Gastrocnemius medialis (tissue), 4 donors: ENCODE measurements at regions not wholly inside any gene's neighbourhood (a gene's known extent, or its start where the extent isn't known, plus 50 kb on each side); places are given as distances from the start of the nearest gene placed in this dataset.

Source experiments
- ATAC-seq, 2 donors: fragments of 150-250 bp; one replicate each; pipeline ENCODE4 v1.9.1; 2016
- DNase-seq, 2 donors: peaks; one replicate each; pipeline ENCODE4 v3.0.0-alpha.2; 2019
- H3K27ac ChIP-seq, 4 donors: fragments of 200-600 bp; sonication (generic); 1 replicate in 1 of 4; 2 replicates in 3 of 4; pipeline ENCODE4 v1.5.1; 2016 to 2018; ENCODE audit warnings: mild to moderate bottlenecking in 2 of 4, moderate library complexity in 1 of 4
- H3K27me3 ChIP-seq, 3 donors: fragments of 200-600 bp; sonication (generic) in 2 of 3; 1 replicate in 1 of 3; 2 replicates in 2 of 3; pipeline versions ENCODE4 v1.5.1 to v1.6.0; 2016 to 2019; ENCODE audit warnings: mild to moderate bottlenecking in 1 of 3, moderate library complexity in 1 of 3
- H3K36me3 ChIP-seq, 2 donors: fragments of 200-600 bp; sonication (generic) in 1 of 2; one replicate each; pipeline ENCODE4 v1.5.1; 2017 to 2018
- H3K4me1 ChIP-seq, 2 donors: fragments of 200-600 bp; sonication (generic) in 1 of 2; one replicate each; pipeline ENCODE4 v1.5.1; 2016 to 2017; ENCODE audit warnings: mild to moderate bottlenecking in 2 of 2
- H3K4me3 ChIP-seq, 4 donors: fragments of 200-600 bp; sonication (generic) in 3 of 4; 1 replicate in 1 of 4; 2 replicates in 3 of 4; pipeline ENCODE4 v1.5.1; 2016 to 2019; ENCODE audit warnings: mild to moderate bottlenecking in 2 of 4
- H3K9me3 ChIP-seq, 3 donors: fragments of 200-600 bp; sonication (generic) in 2 of 3; 1 replicate in 1 of 3; 2 replicates in 2 of 3; pipeline ENCODE4 v1.5.1; 2016 to 2019
- POLR2A ChIP-seq, 2 donors: fragments of 450-650 bp; IDR thresholded peaks; one replicate each; pipeline ENCODE4 v1.6.1; 2017; ENCODE audit warnings: antibody characterized with exemption in 2 of 2, mild to moderate bottlenecking in 2 of 2, moderate library complexity in 2 of 2
- in situ Hi-C, 4 donors: fragments of 200-750 bp; cut with MboI; loops; one replicate each; pipeline versions ENCODE4 v1.15.0 to v1.8.0; 2017; ENCODE audit warnings: low sequenced_read_pairs in 4 of 4
- intact Hi-C: fragments of 100-400 bp; cut with DNase I; formaldehyde crosslinking; loops from one replicate; pipeline ENCODE4 v1.15.1; 2023; ENCODE audit warnings: low total_unique reads
- TF ChIP-seq, protein P1 (sequence below), 5 experiments: fragments of 450-650 bp in 3 of 5; fragments of 200-600 bp in 2 of 5; sonication (generic) in 2 of 5; IDR thresholded peaks in 4 of 5; conservative IDR thresholded peaks in 1 of 5; 1 replicate in 4 of 5; 2 replicates in 1 of 5; pipeline ENCODE4 v1.5.1; 2016 to 2019; ENCODE audit warnings: antibody characterized with exemption in 5 of 5, mild to moderate bottlenecking in 3 of 5, moderate library complexity in 3 of 5

GRCh38 chr14:54322701-54323337 is 74.0 kb upstream of the CDKN3 start:
- intact Hi-C loops (no loop called here), in situ Hi-C loops (no loop called here)
- Histone ChIP-seq H3K4me1 (no peaks in the 10 kb centered on the region), H3K36me3 (no peaks in the 10 kb centered on the region), H3K4me3 (no peak overlapping the region), H3K9me3 (no peaks in the 10 kb centered on the region), H3K27me3 (no peaks in the 10 kb centered on the region), H3K27ac (no peak overlapping the region)
- DNase-seq: no peak
- no peak for TF ChIP-seq POLR2A (IDR thresholded peaks at IDR 0.05)
- TF ChIP-seq, protein P1, sequence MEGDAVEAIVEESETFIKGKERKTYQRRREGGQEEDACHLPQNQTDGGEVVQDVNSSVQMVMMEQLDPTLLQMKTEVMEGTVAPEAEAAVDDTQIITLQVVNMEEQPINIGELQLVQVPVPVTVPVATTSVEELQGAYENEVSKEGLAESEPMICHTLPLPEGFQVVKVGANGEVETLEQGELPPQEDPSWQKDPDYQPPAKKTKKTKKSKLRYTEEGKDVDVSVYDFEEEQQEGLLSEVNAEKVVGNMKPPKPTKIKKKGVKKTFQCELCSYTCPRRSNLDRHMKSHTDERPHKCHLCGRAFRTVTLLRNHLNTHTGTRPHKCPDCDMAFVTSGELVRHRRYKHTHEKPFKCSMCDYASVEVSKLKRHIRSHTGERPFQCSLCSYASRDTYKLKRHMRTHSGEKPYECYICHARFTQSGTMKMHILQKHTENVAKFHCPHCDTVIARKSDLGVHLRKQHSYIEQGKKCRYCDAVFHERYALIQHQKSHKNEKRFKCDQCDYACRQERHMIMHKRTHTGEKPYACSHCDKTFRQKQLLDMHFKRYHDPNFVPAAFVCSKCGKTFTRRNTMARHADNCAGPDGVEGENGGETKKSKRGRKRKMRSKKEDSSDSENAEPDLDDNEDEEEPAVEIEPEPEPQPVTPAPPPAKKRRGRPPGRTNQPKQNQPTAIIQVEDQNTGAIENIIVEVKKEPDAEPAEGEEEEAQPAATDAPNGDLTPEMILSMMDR (IDR thresholded peaks at IDR 0.05 in 4 of 5, conservative IDR thresholded peaks at IDR 0.05 in 1 of 5): no peak
- ATAC-seq: no peak

- Histone ChIP-seq H3K27me3 (no peaks in the 10 kb centered on the region), H3K27ac (no peak overlapping the region)
- in situ Hi-C loops: loop anchor here in 3 of 4 donors (25.0 kb wide), 2 partner anchors 788 to 1038 kb away; no protein-coding TSS in a partner anchor
Observed at GRCh38 chr14:54325766-54326165, 71.0 kb upstream of the CDKN3 start.

GRCh38 chr14:54329082-54329695 is 67.6 kb upstream of the CDKN3 start:
- intact Hi-C loops: no loop called here
- Histone ChIP-seq H3K27ac (no peak overlapping the region), H3K27me3 (no peaks in the 10 kb centered on the region), H3K4me1 (no peaks in the 10 kb centered on the region), H3K9me3 (no peaks in the 10 kb centered on the region), H3K4me3 (no peak overlapping the region), H3K36me3 (no peaks in the 10 kb centered on the region)
- no peak for TF ChIP-seq POLR2A (IDR thresholded peaks at IDR 0.05)
- TF ChIP-seq, protein P1 (IDR thresholded peaks at IDR 0.05 in 4 of 5, conservative IDR thresholded peaks at IDR 0.05 in 1 of 5): peak in 4 of 5 experiments; percentile 12 to 46 (median 22)
- ATAC-seq (peak in 1 of 2 donors; percentile 62), DNase-seq (no peak)
- in situ Hi-C loops: loop anchor here in 3 of 4 donors (25.0 kb wide), 2 partner anchors 792 to 1042 kb away; no protein-coding TSS in a partner anchor

More at GRCh38 chr14:54325766-54326165, 71.0 kb upstream of the CDKN3 start:
- Histone ChIP-seq H3K9me3 (no peaks in the 10 kb centered on the region), H3K4me1 (no peaks in the 10 kb centered on the region), H3K4me3 (no peak overlapping the region), H3K36me3 (no peaks in the 10 kb centered on the region)
- TF ChIP-seq, protein P1 (IDR thresholded peaks at IDR 0.05 in 4 of 5, conservative IDR thresholded peaks at IDR 0.05 in 1 of 5): no peak
- TF ChIP-seq POLR2A (IDR thresholded peaks at IDR 0.05): no peak
- no peak for DNase-seq
- ATAC-seq: no peak
- intact Hi-C loops: no loop called here

- H3K4me1 ChIP-seq: no peaks in the 10 kb centered on the region
- TF ChIP-seq POLR2A (IDR thresholded peaks at IDR 0.05): no peak
- TF ChIP-seq, protein P1 (IDR thresholded peaks at IDR 0.05 in 4 of 5, conservative IDR thresholded peaks at IDR 0.05 in 1 of 5): no peak
- intact Hi-C loops: no loop called here
- no peak overlapping the region for H3K4me3 ChIP-seq
- H3K27me3 ChIP-seq: no peaks in the 10 kb centered on the region
- H3K9me3 ChIP-seq: no peaks in the 10 kb centered on the region
- ATAC-seq (no peak), DNase-seq (no peak)
- H3K36me3 ChIP-seq: no peaks in the 10 kb centered on the region
- in situ Hi-C loops: loop anchor here in 3 of 4 donors (25.0 kb wide), 2 partner anchors 794 to 1044 kb away; no protein-coding TSS in a partner anchor
- no peak overlapping the region for H3K27ac ChIP-seq
Observed at GRCh38 chr14:54330876-54331275, 65.9 kb upstream of the CDKN3 start.
